ENCODE measurements at regions not wholly inside any gene's neighbourhood (a gene's known extent, or its start where the extent isn't known, plus 50 kb on each side); places are given as distances from the start of the nearest gene placed in this dataset.

DNA sequence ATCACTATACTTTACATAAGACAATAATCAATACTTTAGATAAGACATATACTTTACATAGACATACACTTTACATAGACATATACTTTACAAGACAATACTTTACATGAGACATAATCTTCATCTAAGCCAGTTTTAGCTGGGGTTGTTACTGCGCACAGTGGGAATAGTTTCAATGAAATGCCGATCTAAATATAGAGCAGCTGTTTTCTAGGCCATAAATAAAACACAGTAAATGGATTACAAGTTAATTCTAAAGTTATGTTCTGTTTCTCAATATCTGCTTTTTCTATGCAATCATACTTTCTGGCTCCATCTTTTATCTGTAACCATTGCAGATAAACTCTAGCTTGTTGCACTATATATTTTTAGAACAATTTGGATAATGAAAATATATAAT, 1470.6 kb upstream of the PABPC4L start:
- Mint-ChIP-seq H3K27me3 (ENCODE audit: unreplicated experiment) (no peaks in the 10 kb centered on the region), H3K36me3 (ENCODE audit: unreplicated experiment) (no peaks in the 10 kb centered on the region)
- TF ChIP-seq, protein P1, sequence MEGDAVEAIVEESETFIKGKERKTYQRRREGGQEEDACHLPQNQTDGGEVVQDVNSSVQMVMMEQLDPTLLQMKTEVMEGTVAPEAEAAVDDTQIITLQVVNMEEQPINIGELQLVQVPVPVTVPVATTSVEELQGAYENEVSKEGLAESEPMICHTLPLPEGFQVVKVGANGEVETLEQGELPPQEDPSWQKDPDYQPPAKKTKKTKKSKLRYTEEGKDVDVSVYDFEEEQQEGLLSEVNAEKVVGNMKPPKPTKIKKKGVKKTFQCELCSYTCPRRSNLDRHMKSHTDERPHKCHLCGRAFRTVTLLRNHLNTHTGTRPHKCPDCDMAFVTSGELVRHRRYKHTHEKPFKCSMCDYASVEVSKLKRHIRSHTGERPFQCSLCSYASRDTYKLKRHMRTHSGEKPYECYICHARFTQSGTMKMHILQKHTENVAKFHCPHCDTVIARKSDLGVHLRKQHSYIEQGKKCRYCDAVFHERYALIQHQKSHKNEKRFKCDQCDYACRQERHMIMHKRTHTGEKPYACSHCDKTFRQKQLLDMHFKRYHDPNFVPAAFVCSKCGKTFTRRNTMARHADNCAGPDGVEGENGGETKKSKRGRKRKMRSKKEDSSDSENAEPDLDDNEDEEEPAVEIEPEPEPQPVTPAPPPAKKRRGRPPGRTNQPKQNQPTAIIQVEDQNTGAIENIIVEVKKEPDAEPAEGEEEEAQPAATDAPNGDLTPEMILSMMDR (IDR thresholded peaks at IDR 0.05; ENCODE audit: partially characterized antibody, unreplicated experiment), result no peak

DNA sequence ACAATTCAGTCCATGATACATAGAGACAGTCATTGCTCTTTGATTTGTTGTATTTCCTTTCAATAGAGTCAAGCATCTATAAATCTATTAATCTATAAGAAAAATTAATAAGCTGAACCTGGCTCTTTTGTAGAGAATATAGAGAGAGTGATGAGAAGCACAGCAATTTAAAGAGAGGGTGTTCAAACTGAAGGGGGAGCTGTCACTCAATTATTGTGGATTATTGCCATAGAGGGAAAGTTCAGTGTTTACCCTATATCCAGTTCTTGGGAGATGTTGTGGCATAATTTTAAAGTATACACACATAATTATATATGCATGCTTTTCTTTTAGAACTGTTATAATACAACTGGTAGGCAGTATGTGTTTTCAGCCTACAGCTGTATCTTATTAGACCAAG, 1469.0 kb upstream of the PABPC4L start:
- TF ChIP-seq, protein P1 (IDR thresholded peaks at IDR 0.05; ENCODE audit: partially characterized antibody, unreplicated experiment), result no peak
- H3K9me3 Mint-ChIP-seq (ENCODE audit: unreplicated experiment), result peaks cover 2% of the 10 kb centered on the region
- no peak overlapping the region for H3K4me3 Mint-ChIP-seq (ENCODE audit: unreplicated experiment)
- no peaks in the 10 kb centered on the region for H3K36me3 Mint-ChIP-seq (ENCODE audit: unreplicated experiment)
- H3K4me1 Mint-ChIP-seq (ENCODE audit: low read depth, unreplicated experiment), result no peaks in the 10 kb centered on the region
- no peak overlapping the region for H3K27ac Mint-ChIP-seq (ENCODE audit: unreplicated experiment)
- no peaks in the 10 kb centered on the region for H3K27me3 Mint-ChIP-seq (ENCODE audit: unreplicated experiment)
- DNase-seq, result no peak

More for the DNA sequence above, 1470.6 kb upstream of the PABPC4L start:
- peaks cover 2% of the 10 kb centered on the region for H3K9me3 Mint-ChIP-seq (ENCODE audit: unreplicated experiment)
- H3K4me1 Mint-ChIP-seq (ENCODE audit: low read depth, unreplicated experiment), result no peaks in the 10 kb centered on the region
- no peak overlapping the region for H3K27ac Mint-ChIP-seq (ENCODE audit: unreplicated experiment)
- H3K4me3 Mint-ChIP-seq (ENCODE audit: unreplicated experiment), result no peak overlapping the region
- no peak for DNase-seq

Data from glutamatergic neuron (in vitro differentiated cells).